ENCODE measurements at regions not wholly inside any gene's neighbourhood (a gene's known extent, or its start where the extent isn't known, plus 50 kb on each side); places are given as distances from the start of the nearest gene placed in this dataset.

DNA sequence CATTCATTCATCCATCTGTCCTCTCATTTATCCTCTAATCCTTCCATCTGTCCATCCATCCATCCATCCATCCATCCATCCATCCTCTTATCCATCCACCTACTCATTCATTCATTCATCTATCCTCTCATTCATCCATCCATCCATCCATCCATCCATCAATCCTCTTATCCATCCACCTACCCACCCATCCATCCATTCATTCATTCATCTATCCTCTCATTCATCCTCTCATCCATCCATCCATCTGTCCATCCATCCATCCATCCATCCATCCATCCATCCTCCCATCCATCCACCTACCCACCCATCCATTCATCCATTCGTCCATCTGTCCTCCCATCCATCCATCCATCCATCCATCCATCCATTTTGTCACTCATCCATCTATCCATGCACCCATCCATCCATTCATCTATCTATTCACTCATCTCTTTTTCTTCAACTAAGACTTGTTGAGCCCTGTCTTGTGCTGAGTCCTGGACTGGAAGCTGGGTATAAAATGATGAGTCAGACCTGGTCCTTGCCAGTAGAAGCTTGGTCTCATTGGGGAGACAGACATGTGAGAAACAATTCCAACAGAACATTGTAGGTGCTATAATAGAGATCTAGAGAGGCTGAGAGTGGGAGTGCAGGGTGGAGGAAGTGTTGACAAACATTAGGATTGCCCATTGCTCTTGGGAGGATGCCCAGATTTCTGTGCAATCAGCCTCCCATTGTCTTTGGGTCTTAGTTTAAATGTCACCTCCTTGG, 55.0 kb upstream of the IER5L start:
- ATAC-seq (ENCODE audit: low read depth) (no peak), DNase-seq (no peak)
- no peaks in the 10 kb centered on the region for H3K27me3 ChIP-seq (ENCODE audit: control insufficient read depth, insufficient read depth, low read length)
- H2BK20ac ChIP-seq (ENCODE audit: low read depth, low read length): no peak overlapping the region
- dilution Hi-C loops (cut with HindIII; ENCODE audit: low sequenced_read_pairs, unreplicated experiment) (no loop called here), intact Hi-C loops (cut with micrococcal nuclease) (no loop called here), in situ Hi-C loops (cut with MboI; ENCODE audit: low sequenced_read_pairs) (no loop called here)
- no peak overlapping the region for H3K4ac ChIP-seq (ENCODE audit: low read depth, low read length)
- no peak overlapping the region for H3K27ac ChIP-seq (ENCODE audit: insufficient read depth, low read length)
- ChIA-PET POLR2A (ENCODE audit: unreplicated experiment) (no interaction called here), CTCF (no interaction called here)
- H4K20me1 ChIP-seq (ENCODE audit: insufficient read depth, low read length): no peaks in the 10 kb centered on the region
- peaks cover 11% of the 10 kb centered on the region for H3K9me3 ChIP-seq (ENCODE audit: control insufficient read depth, insufficient read depth, low read length)
- no peak overlapping the region for H2BK15ac ChIP-seq (ENCODE audit: low read depth, low read length)
- no peak overlapping the region for H4K8ac ChIP-seq (ENCODE audit: low read depth in 2 of 2, low read length in 2 of 2)
- H3K23ac ChIP-seq (ENCODE audit: low read depth, low read length): no peak overlapping the region
- peak overlapping the region; percentile 25 for H2AFZ ChIP-seq (replicated peaks; ENCODE audit: low read length, poor library complexity)
- H3K18ac ChIP-seq (ENCODE audit: low read depth, low read length): no peak overlapping the region
- no peak overlapping the region for H3K9ac ChIP-seq (ENCODE audit: low read depth, low read length)
- no peak overlapping the region for H2BK120ac ChIP-seq (ENCODE audit: low read depth, low read length)
- no peak overlapping the region for H2AK5ac ChIP-seq (ENCODE audit: low read depth, low read length)
- H3K4me2 ChIP-seq (ENCODE audit: low read depth, low read length): no peak overlapping the region
- H3K14ac ChIP-seq (replicated peaks; ENCODE audit: low read depth, low read length): no peak overlapping the region
- no peak for TF ChIP-seq CHD1 (IDR thresholded peaks at IDR 0.05; ENCODE audit: low read depth, low read length)
- TF ChIP-seq MAFK (IDR thresholded peaks at IDR 0.05; ENCODE audit: low read depth, low read length): peak; percentile 50
- H3K79me1 ChIP-seq (ENCODE audit: low read depth in 1 of 2, low read length in 2 of 2): no peaks in the 10 kb centered on the region
- H3K4me1 ChIP-seq (ENCODE audit: control insufficient read depth, insufficient read depth, low read length): peaks cover 6% of the 10 kb centered on the region
- H3K36me3 ChIP-seq (ENCODE audit: control insufficient read depth, insufficient read depth, low read length): no peaks in the 10 kb centered on the region
- H3K9me1 ChIP-seq (ENCODE audit: insufficient read depth, low read length): no peaks in the 10 kb centered on the region
- H3K56ac ChIP-seq (ENCODE audit: extremely low read depth, insufficient read depth, low read length): no peak overlapping the region
- H2BK5ac ChIP-seq (ENCODE audit: low read depth, low read length, poor library complexity, severe bottlenecking): no peak overlapping the region
- 57% methylated on average over 1 of the region's 1 CpG; no CpG with 5 or more reads in 1 of the 2 experiments for WGBS, 2 experiments (ENCODE audit: extremely low coverage in 2 of 2, insufficient read length in 1 of 2)
- no peak overlapping the region for H4K91ac ChIP-seq (ENCODE audit: insufficient read depth, low read depth, low read length)
- no TSS peak for BruUV-seq (replicated peaks)
- no peak overlapping the region for H3K4me3 ChIP-seq (ENCODE audit: insufficient read depth, low read depth, low read length)
- no peak overlapping the region for H4K5ac ChIP-seq (ENCODE audit: low read depth, low read length)
- no peak overlapping the region for H2AK9ac ChIP-seq (replicated peaks; ENCODE audit: low read depth, low read length, poor library complexity)
